GM21528 (cell line): ENCODE measurements at regions not wholly inside any gene's neighbourhood (a gene's known extent, or its start where the extent isn't known, plus 50 kb on each side); places are given as distances from the start of the nearest gene placed in this dataset.
"Not testable (repeated sequence)": the region's sequence is repeated elsewhere in the genome, so short reads cannot be mapped to it uniquely, and the experiment has no call there.

Experiments used
- ATAC-seq: cut with Tn5 transposase; IDR thresholded peaks from one replicate; pipeline ENCODE4 v1.9.1; 2021; ENCODE audit warnings: mild to moderate bottlenecking, moderate library complexity; ENCODE audit not compliant: unreplicated experiment, low FRiP score

DNA sequence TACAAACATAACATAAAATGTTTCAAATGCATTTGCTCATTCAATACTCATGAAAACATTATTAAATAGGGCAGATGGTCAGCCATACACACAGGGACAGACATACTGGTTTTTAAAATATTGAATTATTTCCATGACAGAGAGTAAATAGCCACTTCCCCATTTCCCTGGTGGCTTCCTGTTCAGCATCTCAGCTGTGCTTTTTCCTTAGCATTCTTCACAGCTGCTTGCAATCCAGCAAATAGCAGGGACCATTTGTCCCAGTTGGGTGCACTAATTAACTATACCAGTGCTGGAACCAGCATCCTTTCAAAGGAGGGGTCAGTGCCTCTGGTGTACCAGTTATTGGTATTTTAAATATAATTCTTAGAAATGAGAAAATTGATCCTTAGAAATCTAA lies 964.7 kb downstream of the RAB28 start:
- ATAC-seq, result no peak

DNA sequence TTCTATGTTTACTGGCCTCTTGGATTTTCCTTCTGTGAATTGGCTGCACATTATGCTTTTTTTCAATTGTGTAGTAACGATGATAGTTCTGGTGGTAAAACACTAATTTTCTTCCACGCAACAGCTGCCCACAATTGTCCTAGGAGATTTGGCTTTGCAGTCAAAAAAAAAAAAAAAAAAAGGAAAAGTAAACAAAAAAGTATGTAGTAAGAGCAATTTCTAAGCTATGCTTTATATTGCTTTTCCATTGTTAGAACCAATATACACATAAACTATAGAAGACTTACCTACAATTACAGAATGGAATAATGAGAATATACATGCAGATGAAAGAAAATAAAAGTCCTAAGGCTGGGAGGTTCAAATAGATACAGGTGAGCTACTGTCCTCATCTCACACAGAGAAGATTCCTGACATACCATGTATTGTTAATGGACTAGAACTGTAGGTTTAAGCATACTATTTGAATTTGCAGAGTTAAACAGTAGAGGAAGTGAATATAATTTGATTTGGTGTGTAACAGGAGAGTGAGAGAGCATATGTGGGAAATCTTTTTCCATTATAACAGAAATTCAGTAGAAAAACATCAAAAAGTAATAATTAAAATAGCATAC lies 976.2 kb downstream of the RAB28 start:
- ATAC-seq, result no peak

DNA sequence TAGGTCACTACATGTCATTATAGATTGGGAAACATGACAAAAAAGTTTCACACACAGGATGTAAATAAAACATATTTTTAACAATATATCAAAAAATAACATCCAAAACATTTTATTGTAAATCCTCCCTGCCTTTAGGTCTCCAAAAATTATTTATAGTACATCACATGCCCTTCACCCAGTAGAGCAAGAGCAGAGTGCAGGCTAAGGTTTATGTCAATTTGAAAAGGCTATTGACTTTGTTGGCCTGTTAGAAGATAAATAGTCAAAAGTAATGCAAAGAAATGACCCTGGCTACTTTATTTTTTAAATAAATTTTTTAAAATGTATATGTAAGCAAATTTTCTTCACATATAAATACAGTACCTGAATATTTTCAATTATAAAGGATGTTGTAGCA lies 983.7 kb downstream of the RAB28 start:
- no peak for ATAC-seq

DNA sequence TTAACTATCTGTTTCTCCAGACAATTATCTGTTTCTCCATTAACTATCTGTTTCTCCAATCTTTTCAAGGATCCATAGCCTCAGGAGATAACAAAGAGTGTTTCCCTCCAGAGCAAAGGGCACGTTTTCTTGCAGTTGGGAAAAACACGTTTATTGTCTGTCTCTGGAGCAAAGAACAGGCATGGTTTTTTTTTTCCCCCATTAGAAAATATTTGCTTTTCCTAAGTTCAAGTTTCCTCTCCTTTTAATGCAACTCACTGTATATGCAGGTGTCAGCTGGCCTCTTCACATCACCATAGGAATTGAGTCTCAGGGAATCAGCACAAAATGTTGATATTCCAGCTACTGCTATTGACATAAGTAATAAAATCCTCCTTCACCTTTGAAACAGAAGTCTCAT lies 984.4 kb downstream of the RAB28 start:
- ATAC-seq, result no peak

DNA sequence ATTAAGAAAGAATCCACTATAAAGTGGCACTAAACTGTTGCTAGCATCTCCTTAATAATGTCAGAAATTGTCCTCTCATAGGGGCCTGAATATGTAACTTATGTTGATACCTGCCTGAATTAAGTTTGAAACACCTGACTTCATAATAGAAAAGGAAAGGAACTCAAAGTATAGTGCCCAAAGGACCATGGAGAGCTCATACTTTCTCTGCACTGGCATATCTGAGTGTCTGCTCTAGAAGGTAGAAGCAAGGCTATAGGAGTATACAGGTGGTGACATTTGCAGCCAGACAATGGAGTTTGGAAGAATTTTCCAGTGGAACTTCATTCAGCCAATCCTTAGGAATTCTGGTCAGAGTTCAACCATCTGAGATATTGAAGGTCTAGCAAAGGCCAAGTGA lies 988.9 kb downstream of the RAB28 start:
- no peak for ATAC-seq

DNA sequence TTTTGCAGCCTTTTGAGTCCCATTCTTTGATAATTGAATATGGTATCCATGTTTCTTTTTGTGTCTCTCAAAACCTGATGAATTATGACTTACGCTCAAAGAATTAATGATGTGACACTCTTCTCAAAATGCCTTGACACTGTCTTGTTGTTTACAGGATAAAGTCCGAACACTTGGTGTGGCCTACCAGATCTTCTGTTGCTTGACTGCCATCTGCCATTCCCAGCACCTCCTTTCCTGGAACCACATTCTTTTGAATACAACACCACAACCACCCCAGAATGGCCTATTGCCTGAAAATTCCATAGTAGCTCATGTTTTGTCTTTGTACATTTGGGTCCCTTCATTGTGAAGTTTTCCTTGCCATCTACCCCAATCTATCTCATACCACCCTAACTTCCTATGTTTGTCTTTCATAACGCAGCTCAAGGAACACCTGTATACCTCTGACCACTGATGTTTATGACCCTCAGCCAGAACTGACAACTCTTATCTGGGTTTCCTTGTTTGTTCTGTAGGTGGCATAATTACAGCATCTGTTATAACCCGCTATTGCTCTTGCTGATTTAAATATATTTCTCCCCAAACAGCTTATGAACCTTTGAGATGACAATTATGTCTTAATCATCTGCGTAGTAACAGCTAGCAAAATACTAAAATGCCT lies 991.3 kb downstream of the RAB28 start:
- ATAC-seq, result no peak

DNA sequence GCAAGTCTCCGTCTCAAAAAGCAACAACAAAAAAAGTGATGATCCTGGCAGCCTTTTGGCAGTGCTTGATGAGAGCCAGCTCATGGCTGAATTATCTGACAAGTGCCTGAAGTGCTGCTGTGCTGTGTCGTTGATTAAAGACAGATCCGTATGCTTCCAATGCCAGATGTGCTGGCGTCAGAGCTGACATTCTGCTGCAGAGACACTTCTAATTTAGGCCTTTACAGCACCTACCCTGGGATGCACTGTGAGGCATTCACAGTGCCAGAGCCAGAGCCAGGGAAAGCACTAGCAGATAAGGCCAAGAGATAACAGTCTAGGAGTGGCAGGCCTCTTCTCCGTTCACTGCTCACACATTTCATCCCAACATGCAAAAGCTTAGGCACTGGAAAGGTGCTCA lies 995.5 kb downstream of the RAB28 start:
- no peak for ATAC-seq

DNA sequence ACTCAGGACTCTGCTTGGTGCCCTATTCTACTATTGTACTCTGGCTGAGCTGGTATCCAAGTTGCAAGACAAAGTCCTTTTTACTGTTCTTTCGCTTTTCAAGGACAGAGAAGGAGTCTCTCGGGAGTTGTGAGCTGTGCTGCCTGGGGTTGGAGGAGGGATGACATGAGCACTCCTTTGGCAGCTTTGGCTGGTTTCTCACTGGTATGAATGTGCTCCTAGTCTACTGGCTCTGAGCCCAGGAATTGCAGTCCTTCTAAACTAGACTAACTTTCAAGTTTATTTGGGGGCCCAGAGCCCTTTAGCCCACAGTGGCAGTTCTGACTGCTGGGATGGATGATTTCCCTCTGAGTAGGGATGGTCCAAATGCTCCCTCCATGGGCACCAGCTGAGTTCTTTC lies 997.1 kb downstream of the RAB28 start:
- no peak for ATAC-seq

DNA sequence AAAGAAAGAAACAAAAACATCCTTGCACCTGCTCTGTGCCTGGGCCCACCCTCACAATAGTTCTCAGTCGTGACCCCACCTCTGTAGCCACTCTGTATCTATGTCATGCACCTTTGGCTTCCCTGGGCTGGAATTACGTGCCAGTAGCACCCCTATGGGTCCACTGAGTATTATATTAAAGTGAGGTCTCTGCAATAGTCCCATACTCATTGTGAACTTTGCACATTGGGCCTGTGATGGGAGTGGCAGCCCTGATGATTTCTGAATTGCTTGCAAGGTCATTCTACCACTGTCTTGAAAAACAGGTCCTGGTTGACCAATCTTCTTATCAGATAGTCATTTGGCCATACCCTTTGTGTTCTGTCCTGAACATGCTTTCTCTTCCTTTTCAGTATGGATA lies 1012.1 kb downstream of the RAB28 start:
- no peak for ATAC-seq

DNA sequence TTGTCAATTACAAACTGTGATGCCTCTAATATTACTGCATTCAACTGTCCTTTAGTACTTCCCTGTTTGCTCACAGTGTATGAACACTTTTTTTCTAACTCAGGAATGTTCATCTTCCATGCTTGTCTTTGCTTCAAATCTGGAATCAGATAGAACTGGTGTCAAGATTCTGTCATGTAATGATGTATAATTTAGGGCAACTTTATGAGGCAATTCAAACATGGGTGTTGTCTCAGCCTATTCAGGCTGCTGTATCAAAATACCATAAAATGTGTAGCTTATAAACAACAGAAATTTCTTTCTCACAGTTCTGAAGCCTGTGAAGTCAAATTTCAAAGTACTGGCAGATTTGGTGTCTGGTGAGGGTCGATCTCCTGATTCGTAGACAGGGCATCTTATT lies 1012.9 kb downstream of the RAB28 start:
- ATAC-seq, result no peak

DNA sequence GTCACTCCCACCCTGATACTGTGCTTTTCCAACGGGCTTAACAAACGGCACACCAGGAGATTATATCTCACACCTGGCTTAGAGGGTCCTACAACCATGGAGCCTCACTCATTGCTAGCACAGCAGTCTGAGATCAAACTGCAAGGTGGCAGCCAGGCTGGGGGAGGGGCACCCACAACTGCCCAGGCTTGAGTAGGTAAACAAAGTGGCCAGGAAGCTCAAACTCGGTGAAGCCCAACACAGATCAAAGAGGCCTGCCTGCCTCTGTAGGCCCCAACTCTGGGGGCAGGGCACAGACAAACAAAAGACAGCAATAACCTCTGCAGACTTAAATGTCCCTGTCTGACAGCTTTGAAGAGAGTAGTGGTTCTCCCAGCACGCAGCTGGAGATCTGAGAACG lies 1022.6 kb downstream of the RAB28 start:
- not testable (repeated sequence) for ATAC-seq

DNA sequence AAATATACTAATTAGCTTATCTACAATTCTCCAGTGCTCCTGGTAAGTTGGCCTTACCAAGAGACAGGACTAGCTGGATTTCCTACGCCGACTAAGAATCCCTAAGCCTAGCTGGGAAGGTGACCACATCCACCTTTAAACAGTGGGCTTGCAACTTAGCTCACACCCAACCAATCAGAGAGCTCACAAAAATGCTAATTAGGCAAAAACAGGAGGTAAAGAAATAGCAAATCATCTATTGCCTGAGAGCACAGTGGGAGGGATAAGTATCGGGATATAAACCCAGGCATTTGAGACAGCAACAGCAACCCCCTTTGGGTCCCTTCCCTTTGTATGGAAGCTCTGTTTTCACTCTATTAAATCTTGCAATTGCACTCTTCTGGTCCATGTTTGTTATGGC lies 1025.0 kb downstream of the RAB28 start:
- ATAC-seq, result no peak

DNA sequence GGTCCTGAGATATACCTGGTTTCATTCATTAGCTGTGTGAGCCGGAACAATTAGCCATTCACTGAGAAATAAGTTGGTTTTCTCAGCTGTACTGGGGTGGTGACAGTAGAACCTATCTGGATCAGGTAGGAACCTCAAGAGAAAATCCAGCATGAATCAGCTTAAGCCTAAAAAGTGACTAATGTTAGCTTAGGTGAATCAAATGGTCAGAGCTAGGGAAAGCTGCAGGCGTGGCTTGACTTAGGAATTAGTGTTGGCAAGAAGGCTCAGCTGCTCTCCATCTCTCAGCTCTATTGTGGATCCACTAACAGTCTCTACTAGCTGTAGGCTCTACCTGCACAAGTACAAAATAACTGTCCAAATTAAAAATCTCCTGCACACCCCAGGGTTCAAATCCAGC lies 1025.5 kb downstream of the RAB28 start:
- ATAC-seq, result no peak

DNA sequence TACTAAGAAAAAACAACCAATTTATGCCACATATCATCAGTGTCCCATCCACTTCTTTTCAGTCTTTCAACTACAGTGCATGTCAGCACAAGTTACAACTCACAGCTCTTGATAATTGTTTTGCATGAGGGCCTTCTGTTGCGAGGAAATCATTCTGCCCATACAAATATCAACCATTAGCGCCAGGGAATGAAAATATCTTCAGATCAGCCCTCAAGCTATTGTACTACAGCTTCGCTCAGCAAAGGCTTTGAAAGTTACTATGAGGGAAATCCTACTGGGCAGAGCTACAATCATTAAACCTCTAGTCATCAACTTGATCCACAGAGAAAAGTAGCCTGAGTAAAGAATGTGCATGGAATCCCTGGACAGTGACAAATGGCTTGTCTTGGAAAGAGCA lies 1023.6 kb upstream of the HS3ST1 start:
- no peak for ATAC-seq

DNA sequence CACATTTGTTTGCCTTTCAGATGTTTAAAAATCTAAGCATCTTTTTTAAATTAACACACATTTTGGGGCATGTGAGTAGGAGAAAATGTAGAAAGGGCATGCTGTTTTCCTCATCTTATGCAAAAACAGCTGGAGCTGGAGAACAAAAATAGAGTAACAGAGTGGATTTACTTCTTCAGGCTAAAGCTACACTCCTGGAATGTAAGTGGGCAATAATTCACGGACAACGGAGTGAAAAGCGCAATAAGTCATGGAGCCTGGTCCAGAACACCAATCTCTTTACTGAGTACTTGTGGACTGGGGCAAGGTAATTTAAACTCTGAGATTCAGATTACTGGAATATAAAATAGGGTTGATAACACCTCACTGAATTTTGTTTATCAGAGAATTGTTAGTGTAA lies 1018.8 kb upstream of the HS3ST1 start:
- ATAC-seq, result no peak

DNA sequence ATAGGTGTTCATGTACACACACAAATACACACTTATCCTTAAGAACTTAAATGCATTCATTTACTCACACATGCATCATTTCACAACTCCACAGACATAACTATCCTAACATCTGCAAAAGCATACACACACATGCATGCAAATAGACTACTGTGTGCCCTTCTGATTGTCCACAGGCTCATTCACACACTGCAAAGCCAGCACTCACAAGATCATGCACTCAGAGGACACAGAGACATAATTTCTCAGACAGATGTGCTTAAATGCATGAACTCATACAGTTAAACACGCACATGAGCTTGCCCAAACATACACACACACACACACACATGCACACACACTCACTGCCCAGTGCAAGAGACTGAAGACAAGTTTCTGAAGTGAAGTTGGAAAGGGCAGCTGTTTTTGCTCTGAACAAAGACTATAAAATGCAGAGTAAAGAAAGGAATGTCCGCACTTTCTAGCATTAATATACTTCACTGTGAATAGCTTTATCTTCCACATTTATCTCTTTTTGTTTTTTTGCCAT lies 1018.0 kb upstream of the HS3ST1 start:
- no peak for ATAC-seq

DNA sequence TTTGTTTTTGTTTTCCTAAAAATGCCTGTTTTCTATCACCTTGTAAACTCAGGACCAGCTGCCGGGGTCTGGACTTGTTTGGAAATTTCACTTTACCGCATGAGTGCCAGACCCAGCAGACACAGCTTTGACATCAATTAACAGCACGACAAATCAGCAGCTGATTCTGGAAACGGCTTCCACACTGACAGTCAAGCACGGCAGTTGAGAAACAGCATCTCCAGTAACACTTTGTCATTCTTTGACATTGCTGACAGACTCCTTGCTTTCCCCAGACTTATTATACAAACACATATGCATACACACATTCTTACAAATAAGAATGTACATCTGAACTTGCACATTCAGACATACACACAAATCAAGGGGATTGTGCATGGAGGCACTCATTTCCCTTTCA lies 1017.6 kb upstream of the HS3ST1 start:
- no peak for ATAC-seq

DNA sequence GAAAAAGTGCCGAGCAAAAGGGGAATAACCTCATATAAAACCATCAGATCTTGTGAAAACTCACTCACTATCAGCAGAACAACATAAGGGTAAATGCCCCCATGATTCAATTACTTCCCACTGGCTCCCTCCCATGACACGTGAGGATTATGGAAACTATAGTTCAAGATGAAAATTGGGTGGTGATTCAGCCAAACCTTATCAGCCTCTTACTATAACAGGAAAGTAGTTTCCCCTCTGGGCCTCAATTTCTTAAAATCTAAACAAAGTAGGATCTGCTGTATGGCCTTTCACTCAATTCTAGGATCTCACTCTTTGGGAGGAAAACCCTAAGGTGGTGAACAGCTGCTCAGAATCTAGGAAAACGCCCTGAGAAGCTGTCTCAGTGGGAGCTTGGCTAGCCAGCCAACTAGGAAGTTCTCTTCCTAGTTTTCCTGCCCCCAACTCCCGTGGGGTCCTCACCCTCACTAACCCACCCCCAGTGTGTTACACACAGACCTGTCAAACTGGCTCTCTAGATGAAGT lies 1017.1 kb upstream of the HS3ST1 start:
- ATAC-seq, result no peak

DNA sequence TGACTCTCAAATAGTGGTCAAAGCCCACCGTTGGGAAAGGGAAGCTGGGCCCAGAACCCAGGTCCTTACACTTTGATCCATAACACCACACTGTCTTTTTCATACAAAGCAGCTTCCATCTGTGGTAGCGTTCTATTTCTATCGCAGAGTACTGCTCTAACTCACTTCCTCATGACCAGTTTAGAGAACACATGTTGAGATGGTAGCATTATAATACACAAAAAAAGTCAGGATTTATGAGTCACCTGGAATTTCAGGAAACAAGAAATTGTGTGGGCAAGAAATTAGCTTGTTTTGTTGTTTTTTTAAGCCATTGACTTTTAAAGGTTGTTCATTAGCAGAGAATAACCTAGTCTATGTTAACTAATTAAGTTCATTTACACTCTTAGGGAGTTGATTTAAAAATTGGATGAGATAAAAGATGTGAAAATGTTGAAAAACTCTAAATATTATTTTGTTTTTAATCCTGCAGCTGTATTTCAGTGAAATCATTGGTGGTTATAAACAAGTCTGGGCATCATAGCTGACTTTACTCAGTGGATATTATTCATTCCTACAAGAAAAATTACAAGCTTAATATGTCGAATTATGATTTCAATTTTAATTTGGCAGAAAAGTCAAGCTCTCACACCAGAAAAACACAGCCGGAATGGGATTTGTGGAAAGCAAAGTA lies 1011.1 kb upstream of the HS3ST1 start:
- ATAC-seq, result no peak

DNA sequence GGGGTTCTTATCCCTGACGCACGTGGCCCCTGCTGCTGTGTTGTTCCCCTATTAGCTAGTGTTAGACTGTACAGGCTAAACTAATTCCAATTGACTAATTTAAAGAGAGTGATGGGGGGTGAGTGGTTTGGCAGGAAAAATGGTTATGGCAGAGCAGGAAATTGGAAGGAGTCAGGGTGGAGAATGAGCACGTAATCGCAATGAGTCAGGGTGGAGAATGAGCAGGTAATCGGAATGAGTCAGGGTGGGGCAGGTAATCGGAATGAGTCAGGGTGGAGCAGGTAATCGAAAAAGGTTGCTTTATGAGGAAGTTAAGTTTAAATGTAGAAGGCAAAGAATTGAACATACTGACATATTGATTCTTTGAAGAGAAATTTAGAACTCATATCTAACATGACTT lies 1002.6 kb upstream of the HS3ST1 start:
- ATAC-seq, result not testable (repeated sequence)

DNA sequence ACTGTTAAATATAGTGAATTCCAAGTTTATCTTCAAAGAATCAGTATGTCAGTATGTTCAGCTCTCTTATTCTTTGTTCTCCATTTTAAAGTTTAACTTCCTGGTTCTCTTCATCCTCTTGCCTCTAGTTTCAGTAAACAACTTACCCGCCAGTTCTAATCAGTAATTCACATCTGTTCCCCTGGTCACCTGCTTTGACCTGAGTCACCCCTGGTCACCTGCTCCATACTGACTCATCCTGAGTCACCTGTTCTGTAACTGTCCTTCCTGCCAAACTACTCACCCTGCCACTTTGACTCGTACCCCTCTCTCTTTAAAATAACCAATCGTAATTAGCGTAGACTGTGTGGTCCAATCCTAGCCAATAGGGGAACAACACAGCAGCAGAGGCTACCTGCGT lies 992.7 kb upstream of the HS3ST1 start:
- no peak for ATAC-seq

DNA sequence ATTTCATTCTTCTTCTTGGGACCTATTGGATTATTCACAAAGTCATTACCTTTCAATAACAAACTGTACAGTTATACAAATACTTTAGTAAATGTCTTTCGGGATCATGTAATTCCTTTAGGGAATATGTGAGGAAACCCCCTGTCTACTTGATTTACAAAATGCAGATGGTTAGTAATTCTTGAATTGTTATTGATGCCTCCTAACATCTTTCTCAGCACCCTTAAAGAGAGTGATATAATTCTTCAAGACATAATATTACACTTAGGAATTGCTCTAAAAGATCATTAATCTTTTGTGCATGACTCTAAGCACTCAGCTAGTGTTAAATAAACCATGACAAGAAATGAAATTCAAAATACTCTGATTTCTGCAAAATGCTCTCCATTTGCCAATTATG lies 988.1 kb upstream of the HS3ST1 start:
- no peak for ATAC-seq
